A549 (cell line): ENCODE measurements at regions not wholly inside any gene's neighbourhood (a gene's known extent, or its start where the extent isn't known, plus 50 kb on each side); places are given as distances from the start of the nearest gene placed in this dataset.

Experiments used
- ATAC-seq, 2 experiments: fragments of 200-7000 bp in 1 of 2; fragments of >200 bp in 1 of 2; cut with Nextera tagmentation in 1 of 2; cut with Tn5 transposase in 1 of 2; 3 replicates each; pipeline versions ENCODE4 v1.8.0 to v1.9.1; 2018 to 2020; ENCODE audit warnings: mild to moderate bottlenecking in 1 of 2, moderate library complexity in 1 of 2
- CTCF ChIA-PET: fragments of 300-600 bp; sonication (Branson Sonifier 250); formaldehyde crosslinking; extraction: SDS; loops from one replicate; lab custom pipeline; 2021; ENCODE audit warnings: antibody characterized with exemption, inconsistent platforms; lab: Yijun Ruan, JAX
- POLR2A ChIA-PET: fragments of 350-600 bp; formaldehyde crosslinking; extraction: SDS; loops from one replicate; lab custom pipeline; 2021; ENCODE audit warnings: antibody characterized with exemption, inconsistent platforms; lab: Yijun Ruan, JAX
- DNase-seq, 2 experiments: peaks; one replicate each; pipeline versions ENCODE4 v3.0.0 to v3.0.0-alpha.2; 2011 to 2016; ENCODE audit warnings: low read depth in 1 of 2, low spot score in 1 of 2
- FAIRE-seq: peaks from 2 replicates; lab custom pipeline; 2011; peaks lifted over from hg19 to GRCh38; lab: Jason Lieb, UNC
- H3K27ac ChIP-seq, 2 experiments: fragments of >200 bp; sonication (Bioruptor Twin); formaldehyde crosslinking; 3 replicates each; pipeline ENCODE4 v1.5.1; 2016 to 2017
- H3K4me1 ChIP-seq: fragments of >200 bp; sonication (Bioruptor Twin); formaldehyde crosslinking; 3 replicates; pipeline ENCODE4 v1.6.1; 2016
- H3K4me2 ChIP-seq: fragments of >200 bp; sonication (Bioruptor Twin); formaldehyde crosslinking; 3 replicates; pipeline ENCODE4 v1.6.1; 2016
- H3K4me3 ChIP-seq: fragments of >200 bp; sonication (Bioruptor Twin); formaldehyde crosslinking; 3 replicates; pipeline ENCODE4 v1.5.1; 2016
- H3K9me3 ChIP-seq: fragments of >200 bp; sonication (Bioruptor Twin); formaldehyde crosslinking; 3 replicates; pipeline ENCODE4 v1.6.1; 2016
- ATOH8 ChIP-seq: fragments of 250-450 bp; sonication (Bioruptor Pico); IDR thresholded peaks from 2 replicates; pipeline ENCODE4 v1.5.0; 2020; ENCODE audit warnings: low read depth, mild to moderate bottlenecking, moderate library complexity
- CBX2 ChIP-seq: fragments of 200-600 bp; sonication (generic); IDR thresholded peaks from 2 replicates; pipeline ENCODE4 v1.6.1; 2016; ENCODE audit warnings: low read depth, mild to moderate bottlenecking, borderline replicate concordance
- CHD4 ChIP-seq: fragments of 200-600 bp; sonication (generic); IDR thresholded peaks from 2 replicates; pipeline ENCODE4 v1.6.1; 2016; ENCODE audit warnings: antibody characterized with exemption, mild to moderate bottlenecking, borderline replicate concordance
- EHF ChIP-seq: fragments of 250-450 bp; sonication (Bioruptor Pico); IDR thresholded peaks from 2 replicates; pipeline ENCODE4 v1.5.0; 2020; ENCODE audit warnings: mild to moderate bottlenecking
- FOSB ChIP-seq: fragments of 250-450 bp; sonication (Bioruptor Pico); IDR thresholded peaks from 2 replicates; pipeline ENCODE4 v1.5.0; 2020; ENCODE audit warnings: mild to moderate bottlenecking, moderate library complexity
- FOSL2 ChIP-seq, 2 experiments: fragments of 450-650 bp in 1 of 2; fragments of >200 bp in 1 of 2; sonication (Bioruptor Twin) in 1 of 2; formaldehyde crosslinking; IDR thresholded peaks; 2 replicates each; pipeline versions ENCODE4 v1.5.0 to v1.6.1; 2016 to 2020; ENCODE audit warnings: mild to moderate bottlenecking in 1 of 2, moderate library complexity in 1 of 2
- FOXS1 ChIP-seq: fragments of 250-450 bp; sonication (Bioruptor Pico); IDR thresholded peaks from 2 replicates; pipeline ENCODE4 v1.5.0; 2020; ENCODE audit warnings: mild to moderate bottlenecking, moderate library complexity
- HDAC2 ChIP-seq: fragments of 200-600 bp; sonication (generic); IDR thresholded peaks from 2 replicates; pipeline ENCODE4 v1.6.1; 2016
- HES2 ChIP-seq: fragments of >200 bp; sonication (Bioruptor Twin); formaldehyde crosslinking; IDR thresholded peaks from 2 replicates; pipeline ENCODE4 v1.6.1; 2016
- HEYL ChIP-seq: fragments of 250-450 bp; sonication (Bioruptor Pico); IDR thresholded peaks from 2 replicates; pipeline ENCODE4 v1.8.0; 2021; ENCODE audit warnings: mild to moderate bottlenecking, moderate library complexity
- HOXA7 ChIP-seq: fragments of 250-450 bp; sonication (Bioruptor Pico); IDR thresholded peaks from 2 replicates; pipeline ENCODE4 v1.5.0; 2020; ENCODE audit warnings: mild to moderate bottlenecking, moderate library complexity
- HOXB13 ChIP-seq: fragments of 250-450 bp; sonication (Bioruptor Pico); IDR thresholded peaks from 2 replicates; pipeline ENCODE4 v1.5.0; 2020; ENCODE audit warnings: low read depth, mild to moderate bottlenecking, moderate library complexity
- HOXB5 ChIP-seq: fragments of 250-450 bp; sonication (Bioruptor Pico); IDR thresholded peaks from 2 replicates; pipeline ENCODE4 v1.5.0; 2020; ENCODE audit warnings: mild to moderate bottlenecking, moderate library complexity
- JUN ChIP-seq, 2 experiments: fragments of >200 bp; sonication (Bioruptor Twin); formaldehyde crosslinking; IDR thresholded peaks; 2 replicates in 1 of 2; 3 replicates in 1 of 2; pipeline ENCODE4 v1.6.1; 2016 to 2017
- MAFK ChIP-seq: fragments of 450-650 bp; IDR thresholded peaks from 2 replicates; pipeline ENCODE4 v1.6.1; 2014; ENCODE audit not compliant: partially characterized antibody
- MAZ ChIP-seq: fragments of 150-350 bp; IDR thresholded peaks from 2 replicates; pipeline ENCODE4 v1.6.1; 2014; ENCODE audit warnings: antibody characterized with exemption, low read depth, low read length, borderline replicate concordance
- MYC ChIP-seq: IDR thresholded peaks from 2 replicates; pipeline ENCODE4 v1.6.1; 2012; ENCODE audit warnings: mild to moderate bottlenecking, inconsistent platforms, low read length, improper control_type of control experiment, borderline replicate concordance
- NPAS2 ChIP-seq: fragments of 250-450 bp; sonication (Bioruptor Pico); IDR thresholded peaks from 2 replicates; pipeline ENCODE4 v1.8.0; 2022; ENCODE audit warnings: mild to moderate bottlenecking, moderate library complexity, borderline replicate concordance
- PBX3 ChIP-seq: IDR thresholded peaks from 2 replicates; pipeline ENCODE4 v1.6.1; 2012
- PHF8 ChIP-seq: fragments of 200-600 bp; sonication (generic); IDR thresholded peaks from 2 replicates; pipeline ENCODE4 v1.6.1; 2016; ENCODE audit warnings: low read depth, mild to moderate bottlenecking, antibody characterized with exemption, moderate library complexity, borderline replicate concordance
- POLR2AphosphoS2 ChIP-seq: conservative IDR thresholded peaks from 2 replicates; pipeline ENCODE4 v1.6.1; 2012; ENCODE audit warnings: low read length, improper control_type of control experiment, inconsistent platforms
- RAD21 ChIP-seq, 2 experiments: fragments of >200 bp in 1 of 2; sonication (Bioruptor Twin) in 1 of 2; formaldehyde crosslinking in 1 of 2; IDR thresholded peaks in 1 of 2; conservative IDR thresholded peaks in 1 of 2; 2 replicates in 1 of 2; 3 replicates in 1 of 2; pipeline ENCODE4 v1.6.1; 2012 to 2018; ENCODE audit warnings: inconsistent platforms in 1 of 2
- RARB ChIP-seq: fragments of 250-450 bp; sonication (Bioruptor Pico); IDR thresholded peaks from 2 replicates; pipeline ENCODE4 v1.8.0; 2021; ENCODE audit warnings: mild to moderate bottlenecking, moderate library complexity
- RCOR1 ChIP-seq: fragments of 150-350 bp; IDR thresholded peaks from 2 replicates; pipeline ENCODE4 v1.6.1; 2014; ENCODE audit warnings: antibody characterized with exemption, low read length, low read depth
- REST ChIP-seq: fragments of 200-600 bp; sonication (generic); IDR thresholded peaks from 2 replicates; pipeline ENCODE4 v1.6.1; 2016; ENCODE audit warnings: antibody characterized with exemption, mild to moderate bottlenecking, moderate library complexity
- RNF2 ChIP-seq: fragments of 200-600 bp; sonication (generic); IDR thresholded peaks from 2 replicates; pipeline ENCODE4 v1.6.1; 2016; ENCODE audit warnings: low read depth, mild to moderate bottlenecking, antibody characterized with exemption, moderate library complexity, borderline replicate concordance
- TP53 ChIP-seq: fragments of 250-450 bp; sonication (Bioruptor Pico); IDR thresholded peaks from 2 replicates; pipeline ENCODE4 v1.5.0; 2021; ENCODE audit warnings: mild to moderate bottlenecking, moderate library complexity
- ZFP36 ChIP-seq: fragments of 450-650 bp; IDR thresholded peaks from 2 replicates; pipeline ENCODE4 v1.6.1; 2014; ENCODE audit warnings: borderline replicate concordance; ENCODE audit not compliant: partially characterized antibody
- ZNF302 ChIP-seq: fragments of 250-450 bp; sonication (Bioruptor Pico); IDR thresholded peaks from 2 replicates; pipeline ENCODE4 v1.9.0; 2021; ENCODE audit warnings: inconsistent platforms, mild to moderate bottlenecking, moderate library complexity
- WGBS: methylation state at CpG from one replicate; pipeline ENCODE4 v1.1.6; 2017; ENCODE audit errors: missing lambda C conversion rate; 5-methylcytosine and 5-hydroxymethylcytosine counted together

GRCh38 chr18:40925071-40925541 lies 1029.9 kb upstream of the PIK3C3 start:
- Histone ChIP-seq H3K9me3 (no peaks in the 10 kb centered on the region), H3K27ac (no peak overlapping the region), H3K4me2 (no peak overlapping the region), H3K4me3 (no peak overlapping the region), H3K4me1 (no peaks in the 10 kb centered on the region)
- FAIRE-seq (no peak), DNase-seq (no peak), ATAC-seq (no peak)
- ChIA-PET POLR2A (no interaction called here), CTCF (no interaction called here)
- no peak for TF ChIP-seq ZFP36
- no peak for TF ChIP-seq CBX2
- TF ChIP-seq HEYL, result no peak
- no peak for TF ChIP-seq HOXA7 (CRISPR knock-in tag)
- no peak for TF ChIP-seq CHD4
- no peak for TF ChIP-seq HDAC2
- TF ChIP-seq RARB (CRISPR knock-in tag), result no peak
- TF ChIP-seq FOSB (CRISPR knock-in tag), result no peak
- no peak for TF ChIP-seq PHF8
- TF ChIP-seq POLR2AphosphoS2, result no peak
- no peak for TF ChIP-seq MAZ
- 37% methylated on average over 1 of the region's 1 CpG for WGBS

- ChIA-PET CTCF (no interaction called here), POLR2A (no interaction called here)
- DNase-seq (no peak), ATAC-seq (no peak), FAIRE-seq (no peak)
- no peak for TF ChIP-seq EHF (CRISPR knock-in tag)
- TF ChIP-seq RNF2, result no peak
- no peak for TF ChIP-seq FOSL2 (IDR thresholded peaks at IDR 0.05)
- no peak for TF ChIP-seq FOSL2 (CRISPR knock-in tag; IDR thresholded peaks at IDR 0.05)
- TF ChIP-seq JUN (IDR thresholded peaks at IDR 0.05), result no peak
- TF ChIP-seq HOXB5 (CRISPR knock-in tag), result no peak
- no peak for TF ChIP-seq TP53 (CRISPR knock-in tag)
- 44% methylated on average over 4 of the region's 4 CpGs for WGBS
- Histone ChIP-seq H3K4me3 (no peak overlapping the region), H3K9me3 (no peaks in the 10 kb centered on the region), H3K27ac (no peak overlapping the region), H3K4me1 (no peaks in the 10 kb centered on the region), H3K4me2 (no peak overlapping the region)
Measured at GRCh38 chr18:40921845-40922629, 1033.0 kb upstream of the PIK3C3 start.

GRCh38 chr18:40917056-40917455 lies 1038.0 kb upstream of the PIK3C3 start:
- Histone ChIP-seq H3K9me3 (no peaks in the 10 kb centered on the region), H3K4me1 (no peaks in the 10 kb centered on the region), H3K4me3 (no peak overlapping the region), H3K4me2 (no peak overlapping the region), H3K27ac (no peak overlapping the region)
- DNase-seq (peak in 1 of 2 experiments; percentile 2), FAIRE-seq (no peak), ATAC-seq (no peak)
- CTCF ChIA-PET, result no interaction called here
- POLR2A ChIA-PET, result no interaction called here
- TF ChIP-seq MYC, result no peak
- no peak for TF ChIP-seq RAD21 (conservative IDR thresholded peaks at IDR 0.05 in 1 of 2, IDR thresholded peaks at IDR 0.05 in 1 of 2)
- TF ChIP-seq FOXS1 (CRISPR knock-in tag), result no peak
- no peak for TF ChIP-seq REST
- TF ChIP-seq HDAC2, result no peak
- no peak for TF ChIP-seq HOXB13 (CRISPR knock-in tag)
- no peak for TF ChIP-seq PBX3
- no peak for TF ChIP-seq RCOR1
- TF ChIP-seq FOSB (CRISPR knock-in tag), result no peak
- TF ChIP-seq ATOH8 (CRISPR knock-in tag), result no peak
- no peak for TF ChIP-seq HES2
- no peak for TF ChIP-seq RARB (CRISPR knock-in tag)
- TF ChIP-seq CBX2, result no peak
- TF ChIP-seq TP53 (CRISPR knock-in tag), result no peak
- TF ChIP-seq HEYL, result no peak
- no peak for TF ChIP-seq ZNF302 (CRISPR knock-in tag)
- TF ChIP-seq NPAS2, result no peak
- TF ChIP-seq MAFK, result no peak
- no peak for TF ChIP-seq JUN (IDR thresholded peaks at IDR 0.05)
